ENCODE measurements at regions not wholly inside any gene's neighbourhood (a gene's known extent, or its start where the extent isn't known, plus 50 kb on each side); places are given as distances from the start of the nearest gene placed in this dataset.

- Histone ChIP-seq H3K4me1 (ENCODE audit: control insufficient read depth, extremely low read depth, insufficient read depth, low read length) (no peaks in the 10 kb centered on the region), H4K20me1 (ENCODE audit: control insufficient read depth, extremely low read depth, insufficient read depth, low read length) (no peaks in the 10 kb centered on the region), H3K4me3 (ENCODE audit: control insufficient read depth in 2 of 3, extremely low read depth in 1 of 3, insufficient read depth in 2 of 3, low read depth in 1 of 3, low read length in 3 of 3) (no peak overlapping the region), H3K9me3 (ENCODE audit: control insufficient read depth, low read depth, low read length) (no peaks in the 10 kb centered on the region), H3K36me3 (ENCODE audit: control insufficient read depth in 2 of 2, extremely low read depth in 1 of 2, insufficient read depth in 2 of 2, low read length in 2 of 2) (no peaks in the 10 kb centered on the region), H3K27me3 (ENCODE audit: control insufficient read depth, extremely low read depth, insufficient read depth, low read length) (no peaks in the 10 kb centered on the region), H3K4me2 (ENCODE audit: control insufficient read depth, extremely low read depth, insufficient read depth, low read depth, low read length) (no peak overlapping the region), H3K9me1 (ENCODE audit: control insufficient read depth, extremely low read depth, insufficient read depth, low read length) (no peaks in the 10 kb centered on the region), H3K9ac (ENCODE audit: control insufficient read depth, extremely low read depth, insufficient read depth, low read length) (no peak overlapping the region), H3K79me2 (ENCODE audit: control insufficient read depth, insufficient read depth, low read length) (no peaks in the 10 kb centered on the region), H2AFZ (ENCODE audit: control insufficient read depth, low read length) (no peak overlapping the region), H3K27ac (ENCODE audit: control insufficient read depth, insufficient read depth, low read length) (no peak overlapping the region)
- dilution Hi-C loops (cut with MboI; ENCODE audit: extremely low pct_ligation_motif_present, low sequenced_read_pairs) = no loop called here
- no peak for FAIRE-seq
- no peak for DNase-seq (ENCODE audit: low read depth, low spot score)
- no peak for TF ChIP-seq CTCF (optimal IDR thresholded peaks at IDR 0.05 in 1 of 3, IDR thresholded peaks at IDR 0.05 in 1 of 3, conservative IDR thresholded peaks at IDR 0.05 in 1 of 3; ENCODE audit: extremely low read depth in 1 of 3, insufficient read depth in 2 of 3, low read length in 3 of 3)
- no peak for TF ChIP-seq EZH2 (IDR thresholded peaks at IDR 0.05; ENCODE audit: low read length)
Observed at GRCh38 chr6:82691997-82692396, 328.4 kb downstream of the TPBG start.

GRCh38 chr6:82693094-82693493 lies 329.5 kb downstream of the TPBG start:
- H3K9me1 ChIP-seq (ENCODE audit: control insufficient read depth, extremely low read depth, insufficient read depth, low read length) = no peaks in the 10 kb centered on the region
- no peak for TF ChIP-seq CTCF (optimal IDR thresholded peaks at IDR 0.05 in 1 of 3, IDR thresholded peaks at IDR 0.05 in 1 of 3, conservative IDR thresholded peaks at IDR 0.05 in 1 of 3; ENCODE audit: extremely low read depth in 1 of 3, insufficient read depth in 2 of 3, low read length in 3 of 3)
- TF ChIP-seq EZH2 (IDR thresholded peaks at IDR 0.05; ENCODE audit: low read length) = no peak
- H3K4me2 ChIP-seq (ENCODE audit: control insufficient read depth, extremely low read depth, insufficient read depth, low read depth, low read length) = no peak overlapping the region
- DNase-seq (ENCODE audit: low read depth, low spot score) = no peak
- FAIRE-seq = no peak
- no peaks in the 10 kb centered on the region for H3K9me3 ChIP-seq (ENCODE audit: control insufficient read depth, low read depth, low read length)
- no peaks in the 10 kb centered on the region for H3K27me3 ChIP-seq (ENCODE audit: control insufficient read depth, extremely low read depth, insufficient read depth, low read length)
- H2AFZ ChIP-seq (ENCODE audit: control insufficient read depth, low read length) = no peak overlapping the region
- H3K9ac ChIP-seq (ENCODE audit: control insufficient read depth, extremely low read depth, insufficient read depth, low read length) = no peak overlapping the region
- H3K36me3 ChIP-seq (ENCODE audit: control insufficient read depth in 2 of 2, extremely low read depth in 1 of 2, insufficient read depth in 2 of 2, low read length in 2 of 2) = no peaks in the 10 kb centered on the region
- H3K4me3 ChIP-seq (ENCODE audit: control insufficient read depth in 2 of 3, extremely low read depth in 1 of 3, insufficient read depth in 2 of 3, low read depth in 1 of 3, low read length in 3 of 3) = no peak overlapping the region
- dilution Hi-C loops (cut with MboI; ENCODE audit: extremely low pct_ligation_motif_present, low sequenced_read_pairs) = no loop called here
- no peaks in the 10 kb centered on the region for H3K79me2 ChIP-seq (ENCODE audit: control insufficient read depth, insufficient read depth, low read length)
- no peak overlapping the region for H3K27ac ChIP-seq (ENCODE audit: control insufficient read depth, insufficient read depth, low read length)
- H4K20me1 ChIP-seq (ENCODE audit: control insufficient read depth, extremely low read depth, insufficient read depth, low read length) = no peaks in the 10 kb centered on the region
- H3K4me1 ChIP-seq (ENCODE audit: control insufficient read depth, extremely low read depth, insufficient read depth, low read length) = no peaks in the 10 kb centered on the region

Data from keratinocyte (primary cell).